Dendritic cell treated with granulocyte-macrophage colony-stimulating factor and Interleukin-4, amounts not matched to agents 40 ng/mL and 50 ng/mL, for 4 days (primary cell): ENCODE measurements at regions not wholly inside any gene's neighbourhood (a gene's known extent, or its start where the extent isn't known, plus 50 kb on each side); places are given as distances from the start of the nearest gene placed in this dataset.
"Not testable (repeated sequence)": the region's sequence is repeated elsewhere in the genome, so short reads cannot be mapped to it uniquely, and the experiment has no call there.

Experiments used
- H3K27ac Mint-ChIP-seq: one replicate; pipeline ENCODE4 v1.8.0; 2022; ENCODE audit warnings: mild to moderate bottlenecking, mixed read lengths
- H3K27me3 Mint-ChIP-seq: one replicate; pipeline ENCODE4 v1.8.0; 2022; ENCODE audit warnings: mild to moderate bottlenecking, mixed read lengths
- H3K36me3 Mint-ChIP-seq: one replicate; pipeline ENCODE4 v1.8.0; 2022; ENCODE audit warnings: low read depth, mixed read lengths
- H3K4me1 Mint-ChIP-seq: one replicate; pipeline ENCODE4 v1.8.0; 2022; ENCODE audit warnings: low read depth, mixed read lengths
- H3K4me3 Mint-ChIP-seq: one replicate; pipeline ENCODE4 v1.8.0; 2022; ENCODE audit warnings: mild to moderate bottlenecking, moderate library complexity, mixed read lengths
- H3K9me3 Mint-ChIP-seq: one replicate; pipeline ENCODE4 v1.8.0; 2022; ENCODE audit warnings: mixed read lengths
- intact Hi-C: fragments of 100-400 bp; cut with micrococcal nuclease; formaldehyde crosslinking; loops from one replicate; pipeline ENCODE4 v1.15.0; 2022

DNA sequence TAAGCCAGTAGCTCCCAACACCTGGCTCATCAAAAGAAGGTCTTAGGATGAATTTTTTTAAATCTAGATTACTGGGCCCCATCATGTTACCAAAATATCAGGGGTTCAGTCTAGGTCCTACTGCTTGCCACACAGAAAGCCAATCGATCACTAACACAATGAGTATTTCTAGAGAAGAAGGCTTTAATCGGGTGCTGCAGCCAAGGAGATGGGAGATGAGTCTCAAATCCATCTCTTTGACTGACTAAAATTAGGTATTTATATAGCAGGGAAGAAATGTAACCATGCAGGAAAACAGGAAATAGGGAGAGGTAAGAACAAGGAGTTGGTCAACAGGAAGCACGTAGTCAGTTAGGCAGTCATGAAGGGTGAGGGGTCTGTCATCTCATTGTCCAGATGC is 288.2 kb downstream of the CEP170 start:
- no peaks in the 10 kb centered on the region for H3K27me3 Mint-ChIP-seq
- no peaks in the 10 kb centered on the region for H3K36me3 Mint-ChIP-seq
- H3K27ac Mint-ChIP-seq = no peak overlapping the region
- H3K4me3 Mint-ChIP-seq = no peak overlapping the region
- peaks cover 30% of the 10 kb centered on the region for H3K9me3 Mint-ChIP-seq
- H3K4me1 Mint-ChIP-seq = no peaks in the 10 kb centered on the region
- intact Hi-C loops = no loop called here

DNA sequence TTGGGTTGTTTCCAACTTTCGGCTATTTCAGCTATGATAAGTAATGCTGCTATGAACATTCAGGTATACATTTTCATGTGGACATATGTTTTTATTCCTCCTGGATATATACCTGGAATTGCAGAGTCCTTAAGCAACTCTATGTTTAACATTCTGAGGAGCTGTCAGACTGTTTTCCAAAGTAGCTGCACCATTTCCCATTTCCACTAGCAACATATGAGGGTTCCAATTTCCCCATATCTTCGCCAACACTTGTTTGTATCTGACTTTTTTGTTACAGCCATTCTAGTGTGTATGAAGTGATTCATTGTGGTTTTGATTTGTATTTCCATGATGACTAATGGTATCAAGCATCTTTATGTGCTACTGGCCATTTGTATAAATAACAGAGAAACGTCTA is 295.7 kb downstream of the CEP170 start:
- H3K36me3 Mint-ChIP-seq, H3K4me3 Mint-ChIP-seq, H3K4me1 Mint-ChIP-seq, H3K27ac Mint-ChIP-seq, H3K27me3 Mint-ChIP-seq, intact Hi-C loops: not testable (repeated sequence)
- H3K9me3 Mint-ChIP-seq = peaks cover 18% of the 10 kb centered on the region

DNA sequence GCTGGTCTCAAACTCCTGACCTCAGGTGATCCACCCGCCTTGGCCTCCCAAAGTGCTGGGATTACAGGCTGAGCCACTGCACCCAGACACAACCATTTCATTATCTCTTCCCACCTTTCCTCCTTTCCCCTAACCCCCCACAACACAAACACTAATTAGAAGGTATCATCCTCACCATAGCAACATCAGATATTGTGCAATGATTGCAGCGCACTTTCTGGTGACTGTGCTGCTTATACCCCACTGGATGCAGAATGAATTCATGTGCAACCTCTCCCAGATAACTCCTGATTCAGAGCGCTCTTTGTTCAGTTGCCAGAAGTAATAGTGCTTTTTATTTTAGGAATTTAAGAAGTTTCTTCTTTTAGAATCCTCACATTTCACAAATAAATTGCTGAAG is 300.1 kb downstream of the CEP170 start:
- H3K4me3 Mint-ChIP-seq, H3K27me3 Mint-ChIP-seq, intact Hi-C loops, H3K36me3 Mint-ChIP-seq, H3K27ac Mint-ChIP-seq, H3K4me1 Mint-ChIP-seq: not testable (repeated sequence)
- peaks cover 23% of the 10 kb centered on the region for H3K9me3 Mint-ChIP-seq

DNA sequence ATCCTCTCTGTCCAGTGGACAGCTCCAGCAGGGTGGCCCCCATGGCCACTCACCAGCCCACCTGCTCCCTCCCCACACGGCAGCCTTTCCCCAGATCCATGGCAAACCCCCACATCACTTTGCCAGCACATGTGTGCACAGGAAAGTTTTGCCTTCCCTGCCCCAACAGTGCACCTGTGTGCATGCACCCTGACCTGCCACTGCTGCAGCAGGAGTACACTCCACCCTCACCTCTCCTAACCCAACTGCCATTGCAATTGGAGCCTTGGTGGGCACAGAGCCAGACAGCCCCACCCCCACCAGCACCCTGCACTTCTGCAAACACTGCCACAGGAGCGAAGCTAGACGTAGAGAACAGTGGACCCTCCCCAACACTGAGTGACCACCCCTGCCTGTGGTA is 308.9 kb downstream of the CEP170 start:
- no peaks in the 10 kb centered on the region for H3K4me1 Mint-ChIP-seq
- H3K27me3 Mint-ChIP-seq = no peaks in the 10 kb centered on the region
- peaks cover 48% of the 10 kb centered on the region for H3K9me3 Mint-ChIP-seq
- no peak overlapping the region for H3K4me3 Mint-ChIP-seq
- intact Hi-C loops = no loop called here
- no peaks in the 10 kb centered on the region for H3K36me3 Mint-ChIP-seq
- no peak overlapping the region for H3K27ac Mint-ChIP-seq

DNA sequence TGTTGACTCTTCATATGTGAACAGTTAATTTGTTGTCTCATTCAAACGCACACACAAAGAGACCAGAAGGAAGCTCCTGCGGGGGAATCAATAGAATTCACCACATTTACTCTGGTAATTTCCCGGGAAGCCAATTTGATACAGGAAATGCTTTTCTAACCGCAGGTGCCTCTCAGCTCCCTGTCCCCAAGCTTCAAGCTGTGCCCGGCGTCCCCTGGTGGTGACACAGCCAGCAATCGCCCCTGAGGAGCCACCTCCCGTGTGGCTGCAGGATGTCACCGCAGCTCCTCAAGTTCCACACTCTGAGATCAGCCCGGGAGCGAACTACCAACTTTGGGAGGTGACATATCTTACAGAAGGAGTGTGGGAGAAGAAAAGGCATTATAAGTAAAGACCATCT is 318.4 kb downstream of the CEP170 start:
- H3K27me3 Mint-ChIP-seq, H3K4me3 Mint-ChIP-seq, H3K4me1 Mint-ChIP-seq, H3K36me3 Mint-ChIP-seq, intact Hi-C loops, H3K27ac Mint-ChIP-seq, H3K9me3 Mint-ChIP-seq: not testable (repeated sequence)

DNA sequence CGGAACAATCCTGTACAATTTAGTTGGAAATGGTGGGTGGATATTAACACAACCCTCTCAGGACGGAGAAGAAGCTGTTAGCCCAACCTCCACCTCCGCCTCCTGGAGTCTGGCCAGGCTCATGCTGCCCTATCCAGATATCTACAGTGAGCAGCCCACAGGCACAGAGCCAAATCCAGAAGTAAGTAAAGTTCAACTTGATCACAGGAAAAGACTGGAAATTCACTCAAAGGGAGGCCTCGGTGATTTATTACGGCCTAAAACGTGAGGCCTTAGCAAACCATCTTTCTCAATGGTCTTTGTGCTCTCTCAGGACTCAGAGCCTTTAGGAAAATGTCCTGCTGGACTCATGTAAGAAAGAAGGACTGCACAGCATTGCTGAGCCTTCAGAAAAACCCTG is 330.4 kb downstream of the CEP170 start:
- H3K27ac Mint-ChIP-seq, intact Hi-C loops, H3K27me3 Mint-ChIP-seq, H3K4me1 Mint-ChIP-seq, H3K4me3 Mint-ChIP-seq, H3K36me3 Mint-ChIP-seq, H3K9me3 Mint-ChIP-seq: not testable (repeated sequence)

DNA sequence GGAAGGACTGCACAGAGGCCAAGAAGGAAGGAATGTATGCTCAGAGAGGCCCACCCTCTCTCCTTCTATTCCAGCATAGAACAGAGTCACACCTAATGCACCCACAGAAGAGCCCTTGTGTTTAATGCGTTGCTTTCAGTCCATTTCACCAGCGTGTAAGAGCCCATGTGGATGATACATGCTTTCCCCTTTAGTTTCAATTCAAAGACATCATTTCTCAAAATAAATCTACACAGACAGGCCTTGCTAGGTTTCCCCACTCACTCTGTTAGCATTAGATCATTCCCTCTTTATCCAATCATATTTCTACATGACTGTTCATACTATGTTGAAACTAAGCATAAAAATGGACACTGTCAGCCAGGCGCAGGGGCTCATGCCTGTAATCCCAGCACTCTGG is 331.5 kb downstream of the CEP170 start:
- H3K9me3 Mint-ChIP-seq, H3K4me1 Mint-ChIP-seq, H3K27me3 Mint-ChIP-seq, H3K27ac Mint-ChIP-seq, H3K36me3 Mint-ChIP-seq, intact Hi-C loops, H3K4me3 Mint-ChIP-seq: not testable (repeated sequence)

DNA sequence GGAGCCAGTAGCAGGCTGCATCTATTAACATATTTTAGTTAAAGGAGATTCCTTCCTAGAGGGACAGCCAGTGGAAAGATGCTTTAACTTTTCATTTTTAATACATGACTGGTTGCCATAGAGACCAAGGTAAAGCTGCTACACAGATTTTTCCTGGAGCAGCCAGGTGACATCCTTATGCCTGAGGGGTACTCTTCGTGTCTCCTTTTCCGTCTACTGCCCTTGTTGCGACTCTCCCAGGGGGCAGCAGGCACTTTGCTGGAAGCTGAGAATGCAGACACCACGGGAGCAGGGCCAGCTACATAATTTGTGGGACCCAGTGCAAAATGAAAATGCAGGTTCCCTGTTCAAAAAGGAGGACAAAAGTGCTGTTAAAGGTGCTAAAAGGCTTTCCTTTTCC is 340.4 kb downstream of the CEP170 start:
- not testable (repeated sequence) for H3K4me1 Mint-ChIP-seq

DNA sequence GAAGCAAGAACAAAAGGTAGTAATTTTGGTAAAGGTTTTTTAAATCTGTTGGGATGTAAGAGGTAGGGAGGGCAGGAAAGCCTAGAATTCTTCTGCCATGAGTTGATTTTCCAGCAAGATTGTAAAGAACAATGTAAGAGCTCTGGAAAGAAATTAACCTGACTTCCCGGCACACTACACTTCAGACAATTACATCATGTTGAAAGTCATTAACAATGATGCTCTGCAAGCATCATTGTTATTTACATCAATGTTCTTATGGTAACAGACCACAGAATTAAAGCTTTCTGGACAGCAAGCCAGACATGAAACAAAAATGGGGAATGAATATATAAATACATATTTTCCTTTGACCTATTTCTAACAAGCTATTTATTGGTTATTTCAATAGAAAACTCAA is 342.2 kb downstream of the CEP170 start:
- H3K27ac Mint-ChIP-seq, H3K4me1 Mint-ChIP-seq, H3K4me3 Mint-ChIP-seq, intact Hi-C loops, H3K9me3 Mint-ChIP-seq, H3K36me3 Mint-ChIP-seq, H3K27me3 Mint-ChIP-seq: not testable (repeated sequence)

More for the DNA sequence above, 340.4 kb downstream of the CEP170 start:
- H3K4me3 Mint-ChIP-seq, H3K36me3 Mint-ChIP-seq, intact Hi-C loops, H3K27me3 Mint-ChIP-seq, H3K9me3 Mint-ChIP-seq, H3K27ac Mint-ChIP-seq: not testable (repeated sequence)

DNA sequence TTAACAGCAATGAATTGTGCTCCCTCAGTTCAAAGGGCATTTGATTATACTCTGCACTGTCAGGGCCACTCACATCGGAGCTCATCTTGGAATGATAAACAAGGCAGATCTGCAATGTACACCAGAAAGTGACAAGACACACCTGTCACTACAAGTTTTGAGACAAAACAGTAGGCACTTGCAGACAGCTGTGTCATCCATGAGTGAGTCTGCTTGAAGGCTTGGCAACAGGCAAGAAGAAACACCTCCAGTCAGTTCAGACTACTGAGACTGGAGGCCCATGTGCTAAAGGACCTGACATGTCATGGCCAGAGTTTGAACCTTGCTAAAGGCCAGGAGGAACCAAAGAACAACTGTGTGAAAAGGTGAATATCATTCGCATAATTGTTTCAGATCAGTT is 354.5 kb downstream of the CEP170 start:
- peaks cover 16% of the 10 kb centered on the region for H3K9me3 Mint-ChIP-seq
- H3K4me3 Mint-ChIP-seq = not testable (repeated sequence)

DNA sequence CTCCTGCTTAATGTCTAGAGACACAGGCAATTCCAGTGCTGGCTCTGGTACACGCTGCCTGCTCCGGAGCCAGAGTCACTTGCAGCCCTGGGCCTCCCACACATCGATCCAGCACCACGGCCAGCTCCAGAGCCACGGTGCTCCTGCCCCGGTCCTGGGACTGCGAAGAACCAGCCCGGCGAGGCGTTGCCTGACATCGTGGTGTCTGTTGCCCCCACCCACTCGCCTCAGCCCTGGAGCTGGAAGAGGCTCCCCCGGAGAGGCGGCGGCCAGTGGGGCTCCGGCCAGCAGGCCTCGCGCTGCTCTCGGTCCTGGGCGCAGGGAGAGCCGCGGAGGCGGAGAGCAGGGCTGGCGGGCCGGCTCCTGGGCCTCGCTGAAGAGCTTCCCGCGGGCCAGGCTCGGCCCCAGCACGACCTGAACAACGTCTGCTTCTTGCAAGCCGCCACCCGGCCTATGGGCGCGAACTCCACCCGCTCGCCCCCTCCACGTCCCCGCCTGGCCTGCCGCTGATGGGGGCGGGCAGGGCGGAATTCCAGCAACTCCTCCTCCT is 364.8 kb downstream of the CEP170 start:
- H3K9me3 Mint-ChIP-seq = no peaks in the 10 kb centered on the region
- H3K27ac Mint-ChIP-seq = no peak overlapping the region
- intact Hi-C loops = no loop called here
- H3K4me3 Mint-ChIP-seq = no peak overlapping the region
- no peaks in the 10 kb centered on the region for H3K4me1 Mint-ChIP-seq
- H3K36me3 Mint-ChIP-seq = no peaks in the 10 kb centered on the region
- peaks cover 5% of the 10 kb centered on the region for H3K27me3 Mint-ChIP-seq

More for the DNA sequence above, 354.5 kb downstream of the CEP170 start:
- intact Hi-C loops, H3K36me3 Mint-ChIP-seq, H3K27ac Mint-ChIP-seq, H3K27me3 Mint-ChIP-seq, H3K4me1 Mint-ChIP-seq: not testable (repeated sequence)

DNA sequence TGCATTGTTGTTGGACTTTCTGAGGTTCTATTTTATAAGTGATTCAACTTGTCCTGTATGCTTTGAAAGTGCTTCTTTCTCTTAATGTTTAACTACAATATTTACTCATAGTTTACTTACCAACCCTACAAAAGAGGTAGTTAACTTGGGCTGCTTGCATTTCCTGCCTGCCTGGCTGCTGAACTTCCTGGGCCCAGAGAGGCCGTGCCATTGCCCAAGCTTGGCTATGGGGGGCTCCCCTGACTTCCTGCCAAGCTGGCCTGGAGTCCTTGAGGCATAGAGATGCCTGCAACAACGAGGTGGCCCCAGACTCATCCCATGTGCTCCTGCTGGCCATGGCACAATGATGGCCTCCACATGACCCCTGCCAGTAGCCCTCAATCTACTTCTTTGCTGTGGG is 361.6 kb upstream of the PLD5 start:
- H3K4me1 Mint-ChIP-seq = no peaks in the 10 kb centered on the region
- H3K27ac Mint-ChIP-seq = no peak overlapping the region
- H3K9me3 Mint-ChIP-seq = no peaks in the 10 kb centered on the region
- peaks cover 5% of the 10 kb centered on the region for H3K27me3 Mint-ChIP-seq
- no peak overlapping the region for H3K4me3 Mint-ChIP-seq
- intact Hi-C loops = no loop called here
- H3K36me3 Mint-ChIP-seq = no peaks in the 10 kb centered on the region

DNA sequence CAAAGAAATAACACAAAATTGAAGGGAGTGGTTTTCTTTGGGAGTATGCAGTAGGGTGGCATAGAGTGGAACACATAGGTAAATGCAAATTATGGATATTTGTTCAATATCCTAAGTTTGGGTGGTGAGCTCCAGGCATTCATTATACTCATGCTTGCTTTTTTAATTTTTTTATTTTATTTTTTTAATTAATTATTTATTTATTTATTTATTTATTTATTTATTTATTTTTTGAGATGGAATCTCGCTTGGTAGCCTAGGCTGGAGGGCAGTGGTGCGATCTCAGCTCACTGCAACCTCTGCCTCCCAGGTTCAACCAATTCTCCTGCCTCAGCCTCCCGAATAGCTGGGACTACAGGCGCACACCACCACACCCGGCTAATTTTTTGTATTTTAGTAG is 355.5 kb upstream of the PLD5 start:
- intact Hi-C loops, H3K4me3 Mint-ChIP-seq, H3K27ac Mint-ChIP-seq, H3K36me3 Mint-ChIP-seq, H3K9me3 Mint-ChIP-seq, H3K27me3 Mint-ChIP-seq, H3K4me1 Mint-ChIP-seq: not testable (repeated sequence)

DNA sequence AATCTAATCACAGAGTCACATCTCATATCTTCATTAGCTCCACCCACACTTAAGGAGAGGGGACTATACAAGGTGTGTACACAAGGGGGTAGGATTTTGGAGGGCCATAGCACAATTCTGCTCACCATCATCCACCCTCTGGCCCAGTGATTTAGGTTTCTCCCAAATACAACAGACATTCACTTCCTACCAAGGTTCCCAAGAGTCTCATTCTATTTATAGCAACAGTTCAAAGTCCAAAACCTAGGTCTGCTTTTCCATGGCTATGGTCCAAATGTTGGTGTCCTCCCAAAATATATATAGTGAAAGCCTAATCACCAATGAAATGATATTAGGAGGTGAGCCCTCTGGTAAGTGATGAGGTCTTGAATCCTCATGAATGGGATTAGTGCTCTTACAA is 353.2 kb upstream of the PLD5 start:
- no peaks in the 10 kb centered on the region for H3K27me3 Mint-ChIP-seq
- no peaks in the 10 kb centered on the region for H3K9me3 Mint-ChIP-seq
- H3K36me3 Mint-ChIP-seq = no peaks in the 10 kb centered on the region
- intact Hi-C loops = no loop called here
- H3K4me3 Mint-ChIP-seq = no peak overlapping the region
- H3K27ac Mint-ChIP-seq = no peak overlapping the region
- H3K4me1 Mint-ChIP-seq = no peaks in the 10 kb centered on the region

DNA sequence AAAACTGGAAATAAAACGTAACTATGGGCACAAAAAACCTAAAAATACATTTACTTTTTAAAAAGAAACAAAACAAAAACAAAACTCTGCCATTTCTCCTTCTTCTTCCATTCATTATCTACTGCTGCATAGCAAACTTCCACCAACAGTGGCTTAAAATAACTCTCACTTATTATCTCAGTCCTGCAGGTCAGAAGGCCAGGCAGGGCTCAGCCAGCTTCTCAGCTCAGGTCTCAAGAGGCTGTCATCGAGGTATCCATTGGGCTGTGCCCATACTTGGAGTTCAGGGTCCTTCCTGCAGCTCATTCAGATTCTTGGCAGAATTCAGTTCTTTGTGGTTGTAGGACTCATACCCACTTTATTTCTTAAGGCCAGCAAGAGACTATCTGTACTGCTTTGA is 352.7 kb upstream of the PLD5 start:
- Mint-ChIP-seq H3K9me3 (no peaks in the 10 kb centered on the region), H3K36me3 (no peaks in the 10 kb centered on the region), H3K27me3 (no peaks in the 10 kb centered on the region), H3K4me3 (no peak overlapping the region), H3K4me1 (no peaks in the 10 kb centered on the region), H3K27ac (no peak overlapping the region)
- intact Hi-C loops = no loop called here

DNA sequence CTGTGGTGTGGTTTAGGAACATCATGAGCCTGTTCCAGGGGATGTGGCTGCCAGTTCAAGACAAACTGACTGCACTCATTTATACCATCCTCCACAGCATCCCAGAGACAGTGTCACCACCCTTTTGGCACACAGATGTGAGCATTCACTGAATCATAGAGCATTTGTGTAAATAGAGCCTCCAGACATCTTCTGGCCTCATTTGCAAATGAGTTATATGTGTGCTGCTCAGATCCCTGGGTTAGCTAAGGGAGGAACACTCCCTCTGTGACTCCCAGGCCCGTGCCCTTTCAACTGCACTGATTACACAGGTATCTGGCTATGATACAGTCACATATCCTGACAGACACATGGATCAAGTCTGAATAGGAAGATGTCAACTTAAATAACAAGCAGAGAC is 351.5 kb upstream of the PLD5 start:
- no peaks in the 10 kb centered on the region for H3K4me1 Mint-ChIP-seq
- intact Hi-C loops = no loop called here
- no peaks in the 10 kb centered on the region for H3K36me3 Mint-ChIP-seq
- H3K27ac Mint-ChIP-seq = no peak overlapping the region
- H3K4me3 Mint-ChIP-seq = no peak overlapping the region
- no peaks in the 10 kb centered on the region for H3K27me3 Mint-ChIP-seq
- no peaks in the 10 kb centered on the region for H3K9me3 Mint-ChIP-seq
